Right forelimb (tissue), 1 donor: ENCODE measurements at regions not wholly inside any gene's neighbourhood (a gene's known extent, or its start where the extent isn't known, plus 50 kb on each side); places are given as distances from the start of the nearest gene placed in this dataset.

ENCODE experiments used
- DNase-seq: peaks from one replicate; pipeline ENCODE4 v3.0.0-alpha.2; 2018

- DNase-seq: no peak
Observed at GRCh38 chr2:203789618-203790017, 78.0 kb upstream of the CTLA4 start.

DNA sequence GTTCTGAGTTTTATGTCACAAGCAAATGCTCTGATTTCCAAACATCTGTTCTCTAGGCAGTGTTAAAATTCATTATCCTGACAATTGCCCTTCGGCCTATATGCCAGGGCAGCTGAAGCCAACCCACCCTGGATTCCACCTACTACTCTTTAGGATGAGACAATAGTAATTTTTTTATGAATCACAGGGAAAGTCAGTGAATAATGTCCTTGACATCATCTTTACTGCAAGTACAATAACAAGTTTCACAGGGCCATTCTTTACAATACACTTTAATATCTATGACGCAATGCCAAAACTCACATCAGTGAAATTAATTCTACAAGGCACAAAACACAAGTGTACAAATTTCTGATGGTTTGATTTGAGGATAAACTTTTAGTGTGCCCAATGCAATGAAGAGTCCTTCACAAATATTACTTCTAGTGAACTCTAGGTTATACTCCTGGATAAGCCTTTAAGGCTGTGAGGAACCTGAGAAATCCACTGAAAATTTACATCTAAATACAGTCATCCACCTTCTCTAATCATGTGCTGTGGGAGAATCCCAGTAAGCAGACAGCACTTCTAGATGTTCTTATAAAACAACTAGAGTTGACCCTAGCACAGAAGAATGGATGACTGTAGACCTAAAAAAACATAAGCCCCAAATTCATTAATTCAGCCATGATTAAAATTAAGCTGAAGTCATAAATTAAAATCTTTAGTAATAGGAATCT is 77.3 kb upstream of the CTLA4 start:
- DNase-seq: no peak

DNA sequence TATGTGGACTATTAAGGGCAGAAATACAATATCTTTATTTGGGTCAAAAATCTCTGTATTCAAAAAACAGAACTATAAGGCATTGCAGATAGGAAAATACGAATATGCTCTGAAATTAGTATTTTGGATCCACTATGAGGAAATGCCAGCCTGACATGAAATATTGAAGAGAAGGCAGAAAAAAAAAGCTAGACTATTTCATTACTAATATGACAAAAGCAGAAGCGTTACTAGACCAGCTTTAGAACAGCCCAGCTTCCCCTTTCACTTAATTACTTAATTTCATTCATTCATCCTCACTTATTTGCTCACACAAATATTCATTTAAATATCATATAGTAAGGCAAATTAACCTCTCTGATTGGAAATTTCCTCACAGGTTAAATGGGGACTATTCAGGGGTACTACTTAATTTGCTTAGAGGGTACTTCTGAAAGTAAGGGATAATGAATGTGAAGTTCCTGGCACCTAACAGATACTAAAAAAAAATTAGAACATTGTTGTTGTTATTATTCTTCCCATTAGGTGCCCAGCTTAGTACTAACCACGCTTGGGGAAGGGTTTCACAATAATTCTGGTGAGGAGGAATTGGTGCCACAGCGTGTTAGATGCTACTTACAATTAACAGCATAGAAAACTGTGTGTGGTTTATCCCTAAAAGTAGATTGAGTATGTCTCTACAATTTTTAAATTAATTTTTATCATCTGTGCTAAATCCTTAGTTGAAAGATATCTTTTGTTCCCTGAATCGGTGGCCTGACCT is 71.1 kb upstream of the CTLA4 start:
- no peak for DNase-seq

- no peak for DNase-seq
Observed at GRCh38 chr2:203797276-203797675, 70.3 kb upstream of the CTLA4 start.

GRCh38 chr2:203797712-203798111 is 69.9 kb upstream of the CTLA4 start:
- no peak for DNase-seq

DNA sequence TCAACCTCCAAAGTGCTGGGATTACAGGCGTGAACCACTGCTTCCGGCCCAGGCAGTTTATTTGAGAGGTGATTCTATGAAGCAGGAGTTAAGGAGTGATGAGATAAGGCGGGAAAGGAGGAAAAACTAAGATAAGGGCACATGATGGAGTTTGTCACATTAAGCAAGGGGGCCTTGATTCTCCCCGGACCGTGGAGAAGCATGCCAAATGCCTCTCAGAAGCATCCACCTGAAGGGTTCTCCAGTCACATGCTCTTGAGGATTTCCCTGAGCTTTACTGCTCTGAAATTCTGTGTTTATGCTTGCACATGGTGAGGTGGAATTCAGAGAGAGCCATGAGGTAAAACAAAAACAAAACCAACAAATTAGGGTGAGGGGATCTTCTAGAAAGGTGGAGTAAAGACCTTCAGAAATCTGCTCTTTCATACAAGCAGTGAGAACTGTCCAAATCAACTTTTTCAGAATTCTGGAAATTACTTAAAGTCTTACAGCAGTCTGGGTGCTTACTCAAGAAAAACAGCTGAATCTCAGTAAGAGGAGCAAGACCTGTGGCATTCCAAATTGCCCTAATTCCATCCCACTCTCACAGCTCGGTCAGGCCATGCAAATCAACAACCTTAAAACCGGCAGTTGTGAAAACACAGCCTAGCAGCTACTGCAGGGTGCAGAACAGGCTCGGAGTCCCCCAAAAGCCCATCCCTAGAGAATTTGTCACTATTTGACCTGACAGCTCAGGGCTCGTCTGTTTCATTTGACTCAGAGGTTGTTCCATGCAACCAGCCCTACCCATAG is 69.1 kb upstream of the CTLA4 start:
- DNase-seq: no peak

- no peak for DNase-seq
Observed at GRCh38 chr2:203799908-203800307, 67.7 kb upstream of the CTLA4 start.

GRCh38 chr2:203800783-203801182 is 66.8 kb upstream of the CTLA4 start:
- DNase-seq: no peak

DNA sequence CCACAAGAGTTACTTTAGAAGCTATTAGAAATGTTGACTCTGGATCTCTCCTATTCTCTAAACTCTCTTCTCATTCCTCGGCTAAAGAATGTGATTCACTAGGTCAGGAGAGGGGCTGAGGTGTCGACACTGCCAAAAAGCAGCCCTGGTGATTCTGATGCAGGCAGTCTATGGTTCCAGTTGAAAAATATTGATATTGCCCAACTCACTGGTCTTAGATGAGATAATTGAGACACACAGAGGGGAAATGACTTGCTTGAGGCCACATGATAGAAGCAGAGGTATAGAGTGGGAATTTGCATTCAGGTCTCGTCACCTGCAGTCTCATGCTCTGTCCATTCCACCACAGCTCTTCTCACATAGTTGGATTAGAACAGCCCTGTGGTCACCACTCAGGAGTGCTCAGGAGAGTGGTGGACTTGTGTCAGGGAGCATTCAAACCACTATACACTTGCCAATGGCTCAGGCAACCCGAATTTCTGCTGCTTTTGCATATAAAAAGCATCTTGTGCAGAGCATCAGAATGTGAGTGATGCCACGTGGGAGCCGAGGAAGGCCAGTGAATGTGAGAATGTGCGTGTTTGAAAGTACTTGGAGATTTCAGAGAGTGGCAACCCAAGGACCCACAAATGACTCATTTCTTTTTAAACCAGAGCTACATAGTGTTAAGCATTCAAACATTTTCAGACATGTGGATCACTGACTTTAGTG is 65.1 kb upstream of the CTLA4 start:
- DNase-seq: no peak

DNA sequence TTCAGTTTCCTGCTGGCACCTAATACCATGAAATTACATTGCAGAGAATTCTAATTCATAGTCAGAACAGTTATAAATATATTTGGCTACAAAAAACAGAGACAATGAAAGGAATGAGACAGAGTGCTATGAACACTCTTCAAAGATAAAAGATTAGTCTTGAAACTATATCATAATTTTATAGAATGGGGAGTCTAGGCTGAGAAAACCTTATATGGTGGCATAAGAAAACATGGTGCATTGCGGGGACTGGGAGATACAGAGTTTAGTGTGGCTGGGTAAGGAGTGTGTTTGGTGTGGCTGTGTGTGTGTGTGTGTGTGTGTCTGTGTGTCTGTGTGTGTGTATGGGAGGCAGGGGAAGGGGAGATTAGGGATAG is 64.5 kb upstream of the CTLA4 start:
- DNase-seq: no peak

DNA sequence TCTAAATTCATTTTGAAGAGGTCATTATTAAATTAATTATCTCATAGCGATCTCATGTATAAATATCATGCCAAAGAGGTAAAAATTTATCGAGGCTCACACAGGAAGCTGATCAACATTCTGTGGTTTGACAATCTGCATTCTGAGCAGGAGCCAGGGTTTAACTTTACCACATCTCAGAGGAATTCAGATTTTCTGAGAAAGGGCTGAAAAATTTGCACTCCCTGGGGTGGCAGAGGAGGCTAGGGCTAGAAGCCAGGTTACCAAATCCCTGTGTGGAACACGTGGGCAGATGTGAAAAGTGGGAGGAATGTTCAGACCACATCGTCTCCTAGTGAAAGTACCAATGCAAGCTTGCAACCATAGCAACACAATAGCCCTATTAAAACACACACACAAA is 63.5 kb upstream of the CTLA4 start:
- no peak for DNase-seq

DNA sequence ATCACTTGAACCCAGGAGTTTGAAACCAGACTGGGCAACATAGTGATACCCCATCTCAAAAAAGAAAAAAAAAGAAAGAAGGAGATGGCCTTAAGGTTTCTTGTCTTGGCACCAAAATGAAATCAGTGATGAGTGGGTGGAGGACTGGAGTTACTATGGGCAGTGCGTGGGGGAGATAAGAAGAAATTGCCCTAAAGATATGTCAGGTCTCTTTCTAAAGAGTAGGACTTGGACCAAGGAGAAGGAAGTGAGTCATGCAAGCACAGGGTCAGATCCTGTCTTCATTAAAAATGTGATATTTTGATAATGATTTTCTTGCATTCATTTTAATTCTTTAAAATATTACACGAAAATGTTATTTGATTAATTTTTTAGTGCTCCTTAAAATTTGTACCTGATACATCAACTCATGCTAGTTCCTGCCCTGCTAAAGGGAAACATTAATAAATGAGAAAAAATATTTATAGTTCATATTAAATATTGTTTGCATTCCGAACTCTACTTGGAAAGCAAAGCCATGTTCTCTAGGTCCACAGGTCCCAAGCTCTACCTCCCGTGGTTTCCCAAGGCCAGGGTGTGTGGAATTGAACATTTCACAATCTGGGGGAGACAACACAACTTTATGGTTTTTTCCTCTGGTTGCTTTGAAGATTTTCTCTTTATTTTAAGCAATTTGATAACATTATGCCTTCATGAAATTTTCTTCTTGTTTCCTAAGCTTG is 62.6 kb upstream of the CTLA4 start:
- DNase-seq: no peak

DNA sequence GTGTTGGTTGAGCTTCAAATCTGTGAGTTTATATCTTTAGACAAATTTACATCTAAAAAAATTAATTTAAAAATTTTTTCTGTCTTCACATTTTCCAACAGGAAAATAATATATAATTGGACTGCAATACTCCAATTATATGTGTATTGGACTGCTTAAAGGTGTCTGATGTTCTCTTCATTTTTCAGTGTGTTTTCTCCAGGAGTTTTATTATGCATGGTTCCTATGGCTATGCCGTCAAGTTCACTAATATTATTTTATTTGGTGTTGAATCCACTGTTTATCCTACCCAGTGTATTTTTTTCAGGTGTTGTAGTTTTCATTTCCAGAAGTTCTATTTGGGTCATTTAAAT is 62.1 kb upstream of the CTLA4 start:
- no peak for DNase-seq

DNA sequence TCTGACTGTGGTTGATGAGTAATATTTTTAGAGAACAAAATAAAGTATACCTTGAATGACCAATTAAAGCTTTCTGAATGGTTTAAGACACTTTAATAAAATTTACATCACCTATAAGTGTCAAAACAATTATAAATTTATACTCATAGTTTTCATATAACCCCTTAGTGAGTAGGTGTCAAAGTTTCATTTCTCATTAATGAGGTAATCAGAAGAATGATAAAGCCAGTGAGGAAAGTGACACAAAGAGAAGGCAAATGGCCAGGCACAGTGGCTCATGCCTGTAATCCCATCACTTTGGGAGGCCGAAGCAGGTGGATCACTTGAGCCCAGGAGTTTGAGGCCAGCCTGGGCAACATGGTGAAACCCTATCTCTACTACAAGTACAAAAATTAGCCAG is 60.8 kb upstream of the CTLA4 start:
- DNase-seq: no peak

DNA sequence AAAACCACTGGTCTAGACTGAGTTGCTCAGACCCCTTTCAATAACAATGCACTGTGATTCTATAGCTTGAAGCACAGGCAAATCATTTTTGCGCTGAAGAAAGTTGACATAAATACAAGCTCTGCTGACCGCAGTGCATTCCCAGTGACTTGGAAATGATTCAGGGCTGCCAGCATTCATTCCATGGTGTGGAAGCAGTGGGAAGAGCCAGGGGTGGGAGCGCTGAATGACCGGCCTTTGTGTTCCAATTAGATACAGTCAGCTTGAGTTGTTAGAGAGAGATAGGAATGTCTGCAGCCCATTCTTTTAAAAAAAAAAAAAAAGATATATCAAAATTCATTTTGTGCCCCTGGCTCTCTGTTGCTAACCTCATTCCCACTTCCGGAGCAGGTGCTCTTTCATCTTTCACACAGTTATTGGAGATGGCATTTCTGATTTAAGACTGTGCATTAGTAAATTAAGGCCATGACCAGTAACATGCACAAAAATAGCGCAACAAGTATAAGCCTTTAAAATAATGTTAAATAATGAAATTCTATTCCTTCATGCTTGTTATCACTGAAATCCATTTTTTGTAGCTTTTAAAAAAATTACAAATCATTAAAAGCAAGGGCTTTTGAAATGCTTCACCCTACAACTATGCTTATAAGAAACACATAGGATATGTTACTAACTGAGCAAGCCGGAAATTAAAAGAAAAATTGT is 59.4 kb upstream of the CTLA4 start:
- peak; percentile 58 for DNase-seq

- no peak for DNase-seq
Observed at GRCh38 chr2:203809084-203809521, 58.5 kb upstream of the CTLA4 start.

- no peak for DNase-seq
Observed at GRCh38 chr2:203809991-203810510, 57.5 kb upstream of the CTLA4 start.

GRCh38 chr2:203811491-203812221 is 55.9 kb upstream of the CTLA4 start:
- no peak for DNase-seq

- no peak for DNase-seq
Observed at GRCh38 chr2:203812294-203813221, 55.0 kb upstream of the CTLA4 start.

GRCh38 chr2:203813684-203814083 is 53.9 kb upstream of the CTLA4 start:
- no peak for DNase-seq
